ENCODE measurements at regions not wholly inside any gene's neighbourhood (a gene's known extent, or its start where the extent isn't known, plus 50 kb on each side); places are given as distances from the start of the nearest gene placed in this dataset.

GRCh38 chr10:78991187-78991586 lies 77.6 kb upstream of the ZMIZ1 start:
- no peak for DNase-seq

DNA sequence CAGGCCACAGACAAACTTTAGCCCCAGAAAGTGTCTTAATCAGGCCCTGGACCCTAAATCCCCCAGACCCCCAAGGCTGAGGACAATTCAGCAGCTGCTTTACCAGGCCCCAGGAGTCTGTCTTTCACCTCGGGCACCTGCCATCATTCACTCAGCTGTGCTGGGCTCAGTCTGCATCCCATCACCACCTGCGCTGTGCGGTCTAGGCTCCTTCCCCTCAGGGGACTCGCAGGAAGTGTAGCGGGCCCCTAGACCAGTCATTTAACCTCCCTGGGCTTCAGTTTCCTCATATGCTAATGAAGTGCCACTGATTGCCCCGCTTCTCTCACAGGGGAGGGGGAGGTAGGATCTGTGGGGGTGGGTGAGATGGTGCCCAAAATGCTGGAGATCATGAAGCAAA lies 76.4 kb upstream of the ZMIZ1 start:
- no peak overlapping the region for H3K27ac ChIP-seq
- 79 to 83% methylated on average over 6 of the region's 6 CpGs for WGBS, 2 donors
- TF ChIP-seq POLR2AphosphoS5 (IDR thresholded peaks at IDR 0.05) (no peak), POLR2A (IDR thresholded peaks at IDR 0.05) (no peak), EP300 (IDR thresholded peaks at IDR 0.05) (no peak)
- TF ChIP-seq, protein P1, sequence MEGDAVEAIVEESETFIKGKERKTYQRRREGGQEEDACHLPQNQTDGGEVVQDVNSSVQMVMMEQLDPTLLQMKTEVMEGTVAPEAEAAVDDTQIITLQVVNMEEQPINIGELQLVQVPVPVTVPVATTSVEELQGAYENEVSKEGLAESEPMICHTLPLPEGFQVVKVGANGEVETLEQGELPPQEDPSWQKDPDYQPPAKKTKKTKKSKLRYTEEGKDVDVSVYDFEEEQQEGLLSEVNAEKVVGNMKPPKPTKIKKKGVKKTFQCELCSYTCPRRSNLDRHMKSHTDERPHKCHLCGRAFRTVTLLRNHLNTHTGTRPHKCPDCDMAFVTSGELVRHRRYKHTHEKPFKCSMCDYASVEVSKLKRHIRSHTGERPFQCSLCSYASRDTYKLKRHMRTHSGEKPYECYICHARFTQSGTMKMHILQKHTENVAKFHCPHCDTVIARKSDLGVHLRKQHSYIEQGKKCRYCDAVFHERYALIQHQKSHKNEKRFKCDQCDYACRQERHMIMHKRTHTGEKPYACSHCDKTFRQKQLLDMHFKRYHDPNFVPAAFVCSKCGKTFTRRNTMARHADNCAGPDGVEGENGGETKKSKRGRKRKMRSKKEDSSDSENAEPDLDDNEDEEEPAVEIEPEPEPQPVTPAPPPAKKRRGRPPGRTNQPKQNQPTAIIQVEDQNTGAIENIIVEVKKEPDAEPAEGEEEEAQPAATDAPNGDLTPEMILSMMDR (IDR thresholded peaks at IDR 0.05) = no peak
- H3K36me3 ChIP-seq = no peaks in the 10 kb centered on the region
- no peaks in the 10 kb centered on the region for H3K27me3 ChIP-seq
- no peak for ATAC-seq (ENCODE audit: low FRiP score in 2 of 2)
- H3K4me3 ChIP-seq = no peak overlapping the region
- H3K4me1 ChIP-seq = no peaks in the 10 kb centered on the region
- no peaks in the 10 kb centered on the region for H3K9me3 ChIP-seq
- DNase-seq = no peak

More at GRCh38 chr10:78991187-78991586, 77.6 kb upstream of the ZMIZ1 start:
- Histone ChIP-seq H3K27ac (no peak overlapping the region), H3K27me3 (no peaks in the 10 kb centered on the region), H3K36me3 (no peaks in the 10 kb centered on the region), H3K9me3 (no peaks in the 10 kb centered on the region), H3K4me3 (no peak overlapping the region), H3K4me1 (peaks cover 0 to 6% (median 1%) of the 10 kb centered on the region in 4 donors)
- no peak for TF ChIP-seq POLR2A (IDR thresholded peaks at IDR 0.05)
- 44 to 57% methylated on average over 1 of the region's 1 CpG for WGBS, 2 donors
- ATAC-seq (ENCODE audit: low FRiP score in 2 of 2) = no peak

DNA sequence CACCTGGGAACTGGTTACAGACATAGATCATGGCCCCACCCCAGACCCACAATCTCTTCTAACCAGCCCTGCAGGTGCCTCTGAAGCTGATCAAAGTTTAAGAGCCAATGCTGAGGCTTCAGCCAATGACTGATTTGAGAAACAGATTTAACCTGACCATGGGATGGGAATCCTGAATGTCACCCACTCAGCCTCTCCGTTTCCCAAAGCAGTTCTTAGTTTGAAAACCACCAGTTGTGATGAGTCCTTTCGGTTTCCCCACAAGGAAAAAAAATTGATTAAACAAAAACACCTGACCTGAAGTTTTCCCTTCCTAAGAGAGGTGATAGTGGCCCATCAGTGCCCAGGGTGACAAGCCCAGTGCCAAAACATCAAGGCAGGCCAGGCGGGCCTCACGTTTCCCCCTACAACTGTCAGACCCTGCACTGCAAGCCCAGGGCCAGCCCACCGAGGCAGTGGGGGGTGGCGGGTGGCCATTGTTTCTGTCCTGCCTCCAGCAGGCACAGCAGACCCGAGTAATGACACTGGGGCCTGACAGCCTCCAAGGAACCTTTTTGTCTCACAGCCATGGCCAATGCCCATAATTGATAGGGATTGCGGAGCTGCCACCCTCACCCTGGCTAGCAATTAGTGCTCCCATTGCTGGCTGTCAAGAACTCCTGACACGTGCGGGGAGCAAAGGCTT lies 75.4 kb upstream of the ZMIZ1 start:
- no peaks in the 10 kb centered on the region for H3K9me3 ChIP-seq
- H3K4me1 ChIP-seq = peaks cover 0 to 8% (median 8%) of the 10 kb centered on the region in 4 donors
- no peak overlapping the region for H3K27ac ChIP-seq
- H3K27me3 ChIP-seq = no peaks in the 10 kb centered on the region
- TF ChIP-seq POLR2A (IDR thresholded peaks at IDR 0.05) (no peak), EP300 (IDR thresholded peaks at IDR 0.05) (no peak), POLR2AphosphoS5 (IDR thresholded peaks at IDR 0.05) (no peak)
- TF ChIP-seq, protein P1 (IDR thresholded peaks at IDR 0.05) = no peak
- 87 to 91% methylated on average over 6 to 10 of the region's 10 CpGs for WGBS, 2 donors
- H3K4me3 ChIP-seq = no peak overlapping the region
- ATAC-seq (ENCODE audit: low FRiP score in 2 of 2) = no peak
- no peaks in the 10 kb centered on the region for H3K36me3 ChIP-seq
- no peak for DNase-seq

- Histone ChIP-seq H3K27ac (no peak overlapping the region), H3K4me1 (peaks cover 6 to 14% (median 11%) of the 10 kb centered on the region in 4 donors), H3K9me3 (no peaks in the 10 kb centered on the region), H3K4me3 (no peak overlapping the region), H3K27me3 (no peaks in the 10 kb centered on the region), H3K36me3 (no peaks in the 10 kb centered on the region)
- no peak for DNase-seq
- TF ChIP-seq, protein P1 (IDR thresholded peaks at IDR 0.05) = no peak
- no peak for TF ChIP-seq POLR2A (IDR thresholded peaks at IDR 0.05)
- TF ChIP-seq EP300 (IDR thresholded peaks at IDR 0.05) = no peak
- no peak for TF ChIP-seq POLR2AphosphoS5 (IDR thresholded peaks at IDR 0.05)
- 91% methylated on average over 12 to 14 of the region's 14 CpGs for WGBS, 2 donors
- ATAC-seq (ENCODE audit: low FRiP score in 2 of 2) = no peak
Measured at GRCh38 chr10:78995987-78996791, 72.6 kb upstream of the ZMIZ1 start.

DNA sequence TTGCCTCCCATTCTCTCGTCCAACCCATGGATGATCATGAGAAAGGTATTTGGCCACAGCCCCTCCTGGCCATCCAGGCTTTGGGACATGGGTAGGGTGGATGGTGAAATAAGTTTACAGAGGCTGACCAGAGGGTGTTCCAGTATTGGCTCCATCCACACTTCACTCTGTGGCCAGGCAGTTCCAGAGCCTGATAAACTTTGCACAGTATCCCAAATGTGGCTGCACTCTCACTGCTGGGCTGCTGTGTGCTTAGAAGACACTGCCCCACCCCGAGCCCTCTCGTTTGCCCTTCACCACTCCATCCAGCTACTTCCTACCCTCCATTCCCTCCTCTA lies 72.0 kb upstream of the ZMIZ1 start:
- TF ChIP-seq, protein P1 (IDR thresholded peaks at IDR 0.05) = no peak
- no peak for TF ChIP-seq POLR2AphosphoS5 (IDR thresholded peaks at IDR 0.05)
- TF ChIP-seq POLR2A (IDR thresholded peaks at IDR 0.05) = no peak
- no peak for TF ChIP-seq EP300 (IDR thresholded peaks at IDR 0.05)
- no peaks in the 10 kb centered on the region for H3K27me3 ChIP-seq
- H3K27ac ChIP-seq = no peak overlapping the region
- no peaks in the 10 kb centered on the region for H3K36me3 ChIP-seq
- no peak for DNase-seq
- WGBS, 2 donors = 93 to 94% methylated on average over 3 of the region's 3 CpGs
- no peak for ATAC-seq (ENCODE audit: low FRiP score in 2 of 2)
- H3K9me3 ChIP-seq = no peaks in the 10 kb centered on the region
- peaks cover 6 to 19% (median 12%) of the 10 kb centered on the region in 4 donors for H3K4me1 ChIP-seq
- no peak overlapping the region for H3K4me3 ChIP-seq
